Keratinocyte (primary cell): ENCODE measurements at regions not wholly inside any gene's neighbourhood (a gene's known extent, or its start where the extent isn't known, plus 50 kb on each side); places are given as distances from the start of the nearest gene placed in this dataset.
A peak's percentile ranks its signal among the peaks of the same experiment; 100 is the strongest.

ENCODE experiments used
- DNase-seq: peaks from one replicate; pipeline ENCODE4 v3.0.0-alpha.2; 2011; ENCODE audit warnings: low read depth, missing footprints, low spot score
- FAIRE-seq: peaks from 2 replicates; lab custom pipeline; 2011; peaks lifted over from hg19 to GRCh38; lab: Jason Lieb, UNC
- H2AFZ ChIP-seq: 2 replicates; pipeline ENCODE4 v1.6.0; 2012; ENCODE audit warnings: low read length, control low read depth, inconsistent platforms; ENCODE audit not compliant: control insufficient read depth
- H3K27ac ChIP-seq: 2 replicates; pipeline ENCODE4 v1.5.1; 2011; ENCODE audit warnings: low read length; ENCODE audit not compliant: control insufficient read depth, insufficient read depth
- H3K27me3 ChIP-seq: 3 replicates; pipeline ENCODE4 v1.6.0; 2011; ENCODE audit warnings: low read length; ENCODE audit not compliant: control insufficient read depth, insufficient read depth; ENCODE audit errors: extremely low read depth
- H3K36me3 ChIP-seq, 2 experiments: 2 replicates in 1 of 2; 3 replicates in 1 of 2; pipeline ENCODE4 v1.5.1; 2011; ENCODE audit warnings: low read length in 2 of 2, mild to moderate bottlenecking in 1 of 2; ENCODE audit not compliant: control insufficient read depth in 2 of 2, insufficient read depth in 2 of 2; ENCODE audit errors: extremely low read depth in 1 of 2
- H3K4me1 ChIP-seq: 3 replicates; pipeline ENCODE4 v1.5.1; 2011; ENCODE audit warnings: low read length; ENCODE audit not compliant: control insufficient read depth, insufficient read depth; ENCODE audit errors: extremely low read depth
- H3K4me2 ChIP-seq: 3 replicates; pipeline ENCODE4 v1.6.0; 2011; ENCODE audit warnings: low read depth, low read length; ENCODE audit not compliant: control insufficient read depth, insufficient read depth; ENCODE audit errors: extremely low read depth
- H3K4me3 ChIP-seq, 3 experiments: fragments of 200-600 bp in 1 of 3; sonication (generic) in 1 of 3; 2 replicates in 2 of 3; 3 replicates in 1 of 3; pipeline ENCODE4 v1.5.1; 2011 to 2016; ENCODE audit warnings: low read length in 3 of 3, mild to moderate bottlenecking in 3 of 3, control low read depth in 2 of 3, inconsistent platforms in 1 of 3, low read depth in 1 of 3, mixed read lengths in 1 of 3, mixed run types in 1 of 3, moderate library complexity in 1 of 3; ENCODE audit not compliant: control insufficient read depth in 2 of 3, insufficient read depth in 2 of 3; ENCODE audit errors: extremely low read depth in 1 of 3
- H3K79me2 ChIP-seq: 2 replicates; pipeline ENCODE4 v1.6.0; 2012; ENCODE audit warnings: low read length; ENCODE audit not compliant: control insufficient read depth, insufficient read depth
- H3K9ac ChIP-seq: 3 replicates; pipeline ENCODE4 v1.6.0; 2011; ENCODE audit warnings: low read length; ENCODE audit not compliant: control insufficient read depth, insufficient read depth; ENCODE audit errors: extremely low read depth
- H3K9me1 ChIP-seq: 3 replicates; pipeline ENCODE4 v1.6.0; 2011; ENCODE audit warnings: low read length; ENCODE audit not compliant: control insufficient read depth, insufficient read depth; ENCODE audit errors: extremely low read depth
- H3K9me3 ChIP-seq: 2 replicates; pipeline ENCODE4 v1.5.1; 2012; ENCODE audit warnings: low read depth, low read length; ENCODE audit not compliant: control insufficient read depth
- H4K20me1 ChIP-seq: 3 replicates; pipeline ENCODE4 v1.6.0; 2011; ENCODE audit warnings: low read length; ENCODE audit not compliant: control insufficient read depth, insufficient read depth; ENCODE audit errors: extremely low read depth
- EZH2 ChIP-seq: IDR thresholded peaks from one replicate; pipeline ENCODE4 v1.6.1; 2012; ENCODE audit warnings: inconsistent platforms, mild to moderate bottlenecking, low read length, moderate library complexity
- dilution Hi-C: fragments of 300-500 bp; cut with MboI; formaldehyde crosslinking; loops from one replicate; pipeline ENCODE4 v1.7.0; 2020; ENCODE audit warnings: low sequenced_read_pairs; ENCODE audit not compliant: extremely low pct_ligation_motif_present
- TF ChIP-seq, protein P1 (sequence below), 3 experiments: IDR thresholded peaks in 1 of 3; conservative IDR thresholded peaks in 1 of 3; optimal IDR thresholded peaks in 1 of 3; 2 replicates in 2 of 3; 3 replicates in 1 of 3; pipeline versions ENCODE3 to v1.5.1; 2011; ENCODE audit warnings: low read length in 3 of 3, mild to moderate bottlenecking in 3 of 3, moderate library complexity in 2 of 3, control low read depth in 1 of 3, inconsistent platforms in 1 of 3; ENCODE audit not compliant: insufficient read depth in 2 of 3; ENCODE audit errors: extremely low read depth in 1 of 3

DNA sequence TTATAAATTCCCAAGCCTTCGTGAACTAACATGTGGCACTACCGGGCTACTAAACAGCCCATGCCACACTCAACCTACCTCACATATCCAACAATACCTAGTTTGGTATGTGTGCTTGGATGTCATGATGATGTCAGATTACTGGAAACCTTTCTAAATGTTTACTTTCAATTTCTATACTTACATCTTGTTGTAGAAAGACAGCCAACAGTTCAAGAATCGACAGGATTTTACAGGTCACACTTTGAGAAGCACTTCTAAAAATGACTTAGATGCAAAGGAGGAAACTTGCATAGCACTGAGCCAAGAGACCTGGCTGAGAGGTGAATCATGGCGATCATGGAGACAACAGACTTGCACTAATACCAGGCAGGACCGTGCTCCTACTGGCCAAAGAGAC is 209.9 kb downstream of the COL4A1 start:
- FAIRE-seq (peak; percentile 71), DNase-seq (no peak)
- no peaks in the 10 kb centered on the region for H3K9me1 ChIP-seq
- no peak overlapping the region for H3K9ac ChIP-seq
- no peaks in the 10 kb centered on the region for H4K20me1 ChIP-seq
- dilution Hi-C loops, result no loop called here
- H3K4me3 ChIP-seq, result no peak overlapping the region
- H3K36me3 ChIP-seq, result no peaks in the 10 kb centered on the region
- H3K27ac ChIP-seq, result peak overlapping the region; percentile 28
- peaks cover 25% of the 10 kb centered on the region for H3K4me1 ChIP-seq
- H2AFZ ChIP-seq, result peak overlapping the region; percentile 4
- no peaks in the 10 kb centered on the region for H3K9me3 ChIP-seq
- H3K27me3 ChIP-seq, result no peaks in the 10 kb centered on the region
- H3K79me2 ChIP-seq, result no peaks in the 10 kb centered on the region
- no peak for TF ChIP-seq EZH2
- TF ChIP-seq, protein P1, sequence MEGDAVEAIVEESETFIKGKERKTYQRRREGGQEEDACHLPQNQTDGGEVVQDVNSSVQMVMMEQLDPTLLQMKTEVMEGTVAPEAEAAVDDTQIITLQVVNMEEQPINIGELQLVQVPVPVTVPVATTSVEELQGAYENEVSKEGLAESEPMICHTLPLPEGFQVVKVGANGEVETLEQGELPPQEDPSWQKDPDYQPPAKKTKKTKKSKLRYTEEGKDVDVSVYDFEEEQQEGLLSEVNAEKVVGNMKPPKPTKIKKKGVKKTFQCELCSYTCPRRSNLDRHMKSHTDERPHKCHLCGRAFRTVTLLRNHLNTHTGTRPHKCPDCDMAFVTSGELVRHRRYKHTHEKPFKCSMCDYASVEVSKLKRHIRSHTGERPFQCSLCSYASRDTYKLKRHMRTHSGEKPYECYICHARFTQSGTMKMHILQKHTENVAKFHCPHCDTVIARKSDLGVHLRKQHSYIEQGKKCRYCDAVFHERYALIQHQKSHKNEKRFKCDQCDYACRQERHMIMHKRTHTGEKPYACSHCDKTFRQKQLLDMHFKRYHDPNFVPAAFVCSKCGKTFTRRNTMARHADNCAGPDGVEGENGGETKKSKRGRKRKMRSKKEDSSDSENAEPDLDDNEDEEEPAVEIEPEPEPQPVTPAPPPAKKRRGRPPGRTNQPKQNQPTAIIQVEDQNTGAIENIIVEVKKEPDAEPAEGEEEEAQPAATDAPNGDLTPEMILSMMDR (optimal IDR thresholded peaks at IDR 0.05 in 1 of 3, IDR thresholded peaks at IDR 0.05 in 1 of 3, conservative IDR thresholded peaks at IDR 0.05 in 1 of 3; ENCODE audit: extremely low read depth in 1 of 3, insufficient read depth in 2 of 3, low read length in 3 of 3), result no peak
- peak overlapping the region; percentile 35 for H3K4me2 ChIP-seq

DNA sequence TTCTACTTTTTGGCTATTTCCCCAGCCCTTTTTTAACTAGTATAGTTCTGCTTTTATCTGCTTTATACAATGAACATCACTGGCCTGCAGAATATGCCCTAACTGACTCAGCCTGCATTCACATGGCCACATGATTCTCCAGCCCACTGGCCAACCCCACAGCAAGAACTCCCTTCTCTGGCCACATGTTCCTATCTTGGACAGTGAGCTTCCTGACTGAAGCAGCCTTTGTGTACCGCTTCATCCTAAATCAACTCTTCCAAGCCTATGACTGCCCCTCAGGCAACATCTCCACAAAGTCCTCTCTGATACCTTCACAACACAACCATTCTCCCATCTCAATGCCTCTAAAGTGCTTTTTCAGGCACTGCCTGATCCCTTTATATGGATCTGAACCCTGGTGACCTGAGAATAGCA is 214.1 kb downstream of the COL4A1 start:
- H3K4me1 ChIP-seq, result peaks cover 25% of the 10 kb centered on the region
- no peak overlapping the region for H3K9ac ChIP-seq
- H3K27ac ChIP-seq, result no peak overlapping the region
- FAIRE-seq, result no peak
- dilution Hi-C loops, result no loop called here
- TF ChIP-seq, protein P1 (optimal IDR thresholded peaks at IDR 0.05 in 1 of 3, IDR thresholded peaks at IDR 0.05 in 1 of 3, conservative IDR thresholded peaks at IDR 0.05 in 1 of 3; ENCODE audit: extremely low read depth in 1 of 3, insufficient read depth in 2 of 3, low read length in 3 of 3), result no peak
- no peak for TF ChIP-seq EZH2
- H3K9me3 ChIP-seq, result no peaks in the 10 kb centered on the region
- H2AFZ ChIP-seq, result peak overlapping the region; percentile 21
- no peak for DNase-seq
- H3K4me3 ChIP-seq, result no peak overlapping the region
- H3K79me2 ChIP-seq, result no peaks in the 10 kb centered on the region
- no peaks in the 10 kb centered on the region for H3K27me3 ChIP-seq
- no peaks in the 10 kb centered on the region for H3K36me3 ChIP-seq
- no peaks in the 10 kb centered on the region for H3K9me1 ChIP-seq
- no peaks in the 10 kb centered on the region for H4K20me1 ChIP-seq
- no peak overlapping the region for H3K4me2 ChIP-seq
